ENCODE measurements at regions not wholly inside any gene's neighbourhood (a gene's known extent, or its start where the extent isn't known, plus 50 kb on each side); places are given as distances from the start of the nearest gene placed in this dataset.

GRCh38 chr6:79864421-79864820, 82.9 kb downstream of the ELOVL4 start:
- no peaks in the 10 kb centered on the region for H3K36me3 Mint-ChIP-seq
- no peak for DNase-seq (ENCODE audit: low spot score)
- peaks cover 17% of the 10 kb centered on the region for H3K4me1 Mint-ChIP-seq
- H3K9me3 Mint-ChIP-seq, result no peaks in the 10 kb centered on the region
- H3K27ac Mint-ChIP-seq, result no peak overlapping the region
- CTCF ChIA-PET, result interaction anchor here (2.3 kb wide), 1 partner anchor 86 kb away, joined by 7 read pairs; no protein-coding TSS in a partner anchor
- TF ChIP-seq ELF4 (CRISPR knock-in tag; IDR thresholded peaks at IDR 0.05; ENCODE audit: low read depth) (no peak), OVOL2 (CRISPR knock-in tag; IDR thresholded peaks at IDR 0.05; ENCODE audit: borderline replicate concordance) (no peak), JAZF1 (CRISPR knock-in tag; IDR thresholded peaks at IDR 0.05) (no peak), ZNF263 (CRISPR knock-in tag; IDR thresholded peaks at IDR 0.05; ENCODE audit: low read depth) (no peak), ZNF532 (CRISPR knock-in tag; IDR thresholded peaks at IDR 0.05; ENCODE audit: borderline replicate concordance) (no peak), CREM (CRISPR knock-in tag; IDR thresholded peaks at IDR 0.05) (no peak), MYBL2 (CRISPR knock-in tag; IDR thresholded peaks at IDR 0.05) (no peak), ETV6 (CRISPR knock-in tag; IDR thresholded peaks at IDR 0.05) (no peak), ZNF232 (CRISPR knock-in tag; IDR thresholded peaks at IDR 0.05) (no peak), NR3C1 (CRISPR knock-in tag; conservative IDR thresholded peaks at IDR 0.05; ENCODE audit: low read depth) (no peak), PRRX2 (CRISPR knock-in tag; IDR thresholded peaks at IDR 0.05) (no peak), ESRRA (CRISPR knock-in tag; IDR thresholded peaks at IDR 0.05; ENCODE audit: borderline replicate concordance) (no peak)
- TF ChIP-seq, protein P1, sequence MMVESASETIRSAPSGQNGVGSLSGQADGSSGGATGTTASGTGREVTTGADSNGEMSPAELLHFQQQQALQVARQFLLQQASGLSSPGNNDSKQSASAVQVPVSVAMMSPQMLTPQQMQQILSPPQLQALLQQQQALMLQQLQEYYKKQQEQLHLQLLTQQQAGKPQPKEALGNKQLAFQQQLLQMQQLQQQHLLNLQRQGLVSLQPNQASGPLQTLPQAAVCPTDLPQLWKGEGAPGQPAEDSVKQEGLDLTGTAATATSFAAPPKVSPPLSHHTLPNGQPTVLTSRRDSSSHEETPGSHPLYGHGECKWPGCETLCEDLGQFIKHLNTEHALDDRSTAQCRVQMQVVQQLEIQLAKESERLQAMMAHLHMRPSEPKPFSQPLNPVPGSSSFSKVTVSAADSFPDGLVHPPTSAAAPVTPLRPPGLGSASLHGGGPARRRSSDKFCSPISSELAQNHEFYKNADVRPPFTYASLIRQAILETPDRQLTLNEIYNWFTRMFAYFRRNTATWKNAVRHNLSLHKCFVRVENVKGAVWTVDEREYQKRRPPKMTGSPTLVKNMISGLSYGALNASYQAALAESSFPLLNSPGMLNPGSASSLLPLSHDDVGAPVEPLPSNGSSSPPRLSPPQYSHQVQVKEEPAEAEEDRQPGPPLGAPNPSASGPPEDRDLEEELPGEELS (CRISPR knock-in tag; IDR thresholded peaks at IDR 0.05), result no peak
- TF ChIP-seq, protein P2, sequence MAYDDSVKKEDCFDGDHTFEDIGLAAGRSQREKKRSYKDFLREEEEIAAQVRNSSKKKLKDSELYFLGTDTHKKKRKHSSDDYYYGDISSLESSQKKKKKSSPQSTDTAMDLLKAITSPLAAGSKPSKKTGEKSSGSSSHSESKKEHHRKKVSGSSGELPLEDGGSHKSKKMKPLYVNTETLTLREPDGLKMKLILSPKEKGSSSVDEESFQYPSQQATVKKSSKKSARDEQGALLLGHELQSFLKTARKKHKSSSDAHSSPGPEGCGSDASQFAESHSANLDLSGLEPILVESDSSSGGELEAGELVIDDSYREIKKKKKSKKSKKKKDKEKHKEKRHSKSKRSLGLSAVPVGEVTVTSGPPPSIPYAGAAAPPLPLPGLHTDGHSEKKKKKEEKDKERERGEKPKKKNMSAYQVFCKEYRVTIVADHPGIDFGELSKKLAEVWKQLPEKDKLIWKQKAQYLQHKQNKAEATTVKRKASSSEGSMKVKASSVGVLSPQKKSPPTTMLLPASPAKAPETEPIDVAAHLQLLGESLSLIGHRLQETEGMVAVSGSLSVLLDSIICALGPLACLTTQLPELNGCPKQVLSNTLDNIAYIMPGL (CRISPR knock-in tag; IDR thresholded peaks at IDR 0.05), result no peak
- TF ChIP-seq, protein P3, sequence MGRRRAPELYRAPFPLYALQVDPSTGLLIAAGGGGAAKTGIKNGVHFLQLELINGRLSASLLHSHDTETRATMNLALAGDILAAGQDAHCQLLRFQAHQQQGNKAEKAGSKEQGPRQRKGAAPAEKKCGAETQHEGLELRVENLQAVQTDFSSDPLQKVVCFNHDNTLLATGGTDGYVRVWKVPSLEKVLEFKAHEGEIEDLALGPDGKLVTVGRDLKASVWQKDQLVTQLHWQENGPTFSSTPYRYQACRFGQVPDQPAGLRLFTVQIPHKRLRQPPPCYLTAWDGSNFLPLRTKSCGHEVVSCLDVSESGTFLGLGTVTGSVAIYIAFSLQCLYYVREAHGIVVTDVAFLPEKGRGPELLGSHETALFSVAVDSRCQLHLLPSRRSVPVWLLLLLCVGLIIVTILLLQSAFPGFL (CRISPR knock-in tag; IDR thresholded peaks at IDR 0.05; ENCODE audit: borderline replicate concordance), result no peak
- TF ChIP-seq, protein P4, sequence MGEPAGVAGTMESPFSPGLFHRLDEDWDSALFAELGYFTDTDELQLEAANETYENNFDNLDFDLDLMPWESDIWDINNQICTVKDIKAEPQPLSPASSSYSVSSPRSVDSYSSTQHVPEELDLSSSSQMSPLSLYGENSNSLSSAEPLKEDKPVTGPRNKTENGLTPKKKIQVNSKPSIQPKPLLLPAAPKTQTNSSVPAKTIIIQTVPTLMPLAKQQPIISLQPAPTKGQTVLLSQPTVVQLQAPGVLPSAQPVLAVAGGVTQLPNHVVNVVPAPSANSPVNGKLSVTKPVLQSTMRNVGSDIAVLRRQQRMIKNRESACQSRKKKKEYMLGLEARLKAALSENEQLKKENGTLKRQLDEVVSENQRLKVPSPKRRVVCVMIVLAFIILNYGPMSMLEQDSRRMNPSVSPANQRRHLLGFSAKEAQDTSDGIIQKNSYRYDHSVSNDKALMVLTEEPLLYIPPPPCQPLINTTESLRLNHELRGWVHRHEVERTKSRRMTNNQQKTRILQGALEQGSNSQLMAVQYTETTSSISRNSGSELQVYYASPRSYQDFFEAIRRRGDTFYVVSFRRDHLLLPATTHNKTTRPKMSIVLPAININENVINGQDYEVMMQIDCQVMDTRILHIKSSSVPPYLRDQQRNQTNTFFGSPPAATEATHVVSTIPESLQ (CRISPR knock-in tag; IDR thresholded peaks at IDR 0.05), result no peak
- TF ChIP-seq, protein P5, sequence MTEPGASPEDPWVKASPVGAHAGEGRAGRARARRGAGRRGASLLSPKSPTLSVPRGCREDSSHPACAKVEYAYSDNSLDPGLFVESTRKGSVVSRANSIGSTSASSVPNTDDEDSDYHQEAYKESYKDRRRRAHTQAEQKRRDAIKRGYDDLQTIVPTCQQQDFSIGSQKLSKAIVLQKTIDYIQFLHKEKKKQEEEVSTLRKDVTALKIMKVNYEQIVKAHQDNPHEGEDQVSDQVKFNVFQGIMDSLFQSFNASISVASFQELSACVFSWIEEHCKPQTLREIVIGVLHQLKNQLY (CRISPR knock-in tag; IDR thresholded peaks at IDR 0.05), result no peak
- TF ChIP-seq, protein P6, sequence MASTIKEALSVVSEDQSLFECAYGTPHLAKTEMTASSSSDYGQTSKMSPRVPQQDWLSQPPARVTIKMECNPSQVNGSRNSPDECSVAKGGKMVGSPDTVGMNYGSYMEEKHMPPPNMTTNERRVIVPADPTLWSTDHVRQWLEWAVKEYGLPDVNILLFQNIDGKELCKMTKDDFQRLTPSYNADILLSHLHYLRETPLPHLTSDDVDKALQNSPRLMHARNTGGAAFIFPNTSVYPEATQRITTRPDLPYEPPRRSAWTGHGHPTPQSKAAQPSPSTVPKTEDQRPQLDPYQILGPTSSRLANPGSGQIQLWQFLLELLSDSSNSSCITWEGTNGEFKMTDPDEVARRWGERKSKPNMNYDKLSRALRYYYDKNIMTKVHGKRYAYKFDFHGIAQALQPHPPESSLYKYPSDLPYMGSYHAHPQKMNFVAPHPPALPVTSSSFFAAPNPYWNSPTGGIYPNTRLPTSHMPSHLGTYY (CRISPR knock-in tag; IDR thresholded peaks at IDR 0.05), result no peak
- ATAC-seq, result no peak
- POLR2A ChIA-PET, result no interaction called here
- H3K27me3 Mint-ChIP-seq (ENCODE audit: low read depth), result no peaks in the 10 kb centered on the region
- H3K4me3 Mint-ChIP-seq, result no peak overlapping the region
